ENCODE measurements at regions not wholly inside any gene's neighbourhood (a gene's known extent, or its start where the extent isn't known, plus 50 kb on each side); places are given as distances from the start of the nearest gene placed in this dataset.
"Not testable (repeated sequence)": the region's sequence is repeated elsewhere in the genome, so short reads cannot be mapped to it uniquely, and the experiment has no call there.

DNA sequence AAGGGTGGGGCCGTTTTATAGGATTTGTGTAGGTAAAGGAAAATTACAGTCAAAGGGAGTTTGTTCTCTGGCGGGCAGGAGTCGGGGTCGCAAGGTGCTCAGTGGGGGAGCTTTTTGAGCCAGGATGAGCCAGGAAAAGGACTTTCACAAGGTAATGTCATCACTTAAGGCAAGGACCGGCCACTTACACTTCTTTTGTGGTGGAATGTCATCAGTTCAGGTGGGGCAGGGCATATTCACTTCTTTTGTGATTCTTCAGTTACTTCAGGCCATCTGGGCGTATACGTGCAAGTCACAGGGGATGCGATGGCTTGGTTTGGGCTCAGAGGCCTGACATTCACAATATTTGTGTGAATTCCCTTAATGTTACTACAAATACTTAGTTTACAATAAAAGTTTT, 88.2 kb upstream of the MAP3K7 start:
- not testable (repeated sequence) for DNase-seq

GRCh38 chr6:90674077-90674476, 87.2 kb upstream of the MAP3K7 start:
- DNase-seq: not testable (repeated sequence)

GRCh38 chr6:90669846-90670245, 83.0 kb upstream of the MAP3K7 start:
- no peak for DNase-seq

DNA sequence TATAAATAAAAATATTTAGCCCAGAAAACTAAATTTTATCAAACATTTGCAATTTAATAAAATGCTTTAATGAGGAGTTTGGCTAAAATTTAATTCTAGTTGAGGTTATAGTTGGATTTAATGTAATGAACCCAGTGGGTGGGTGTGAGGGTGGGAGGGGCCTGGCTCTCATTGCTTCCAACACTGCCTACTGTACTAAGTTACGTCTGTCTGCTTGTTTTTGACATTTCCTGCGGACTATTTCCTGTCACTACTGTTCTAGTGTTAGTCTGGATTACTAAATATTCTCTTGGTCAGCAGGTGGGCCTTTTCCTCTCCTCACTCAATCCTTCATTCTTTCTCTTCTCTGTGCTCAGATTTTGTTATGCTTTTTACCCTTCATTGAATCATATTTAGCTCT, 82.5 kb upstream of the MAP3K7 start:
- DNase-seq: no peak

GRCh38 chr6:90668141-90668540, 81.3 kb upstream of the MAP3K7 start:
- no peak for DNase-seq

DNA sequence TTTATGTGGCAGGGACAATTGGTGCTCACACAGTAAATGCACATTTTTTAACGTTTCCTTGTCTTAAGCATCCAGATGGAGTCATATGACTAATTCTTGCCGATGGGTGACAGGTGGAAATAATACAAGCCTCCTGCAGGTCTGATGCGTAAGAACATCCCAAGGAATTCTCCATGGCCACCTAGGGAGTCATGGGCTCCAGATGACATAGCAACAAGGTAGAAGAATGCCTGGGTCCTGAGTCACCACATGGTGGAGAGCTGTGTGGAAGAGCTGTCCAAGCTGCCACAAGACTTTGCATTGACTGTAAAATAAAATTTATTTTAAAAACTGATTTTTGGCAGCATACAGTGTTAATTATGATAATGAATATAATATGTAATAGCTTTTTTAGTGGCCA, 77.0 kb upstream of the MAP3K7 start:
- no peak for DNase-seq

GRCh38 chr6:90663106-90663505, 76.2 kb upstream of the MAP3K7 start:
- DNase-seq: no peak

DNA sequence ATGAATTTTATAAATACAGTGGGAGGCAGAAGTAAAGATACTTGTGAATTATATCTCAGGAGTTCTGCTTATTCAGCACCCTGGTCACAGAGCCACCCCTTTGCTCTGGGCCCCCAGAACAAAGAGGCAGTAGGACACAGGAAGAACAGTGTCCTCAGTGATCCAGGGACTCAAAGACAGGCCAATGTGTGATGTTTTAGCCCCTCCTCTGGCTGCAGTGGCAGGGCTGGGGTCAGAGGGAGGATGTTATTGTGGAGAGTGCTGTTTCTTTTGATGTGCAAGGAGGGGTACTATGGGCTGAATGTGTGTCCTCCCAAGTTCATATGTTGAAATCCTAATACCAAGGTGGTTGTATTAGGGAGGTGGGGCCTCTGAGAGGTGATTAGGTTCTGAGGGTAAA, 74.1 kb upstream of the MAP3K7 start:
- no peak for DNase-seq

- no peak for DNase-seq
Observed at GRCh38 chr6:90658497-90658896, 71.6 kb upstream of the MAP3K7 start.

- no peak for DNase-seq
Observed at GRCh38 chr6:90656325-90656724, 69.5 kb upstream of the MAP3K7 start.

- no peak for DNase-seq
Observed at GRCh38 chr6:90654806-90655205, 67.9 kb upstream of the MAP3K7 start.

DNA sequence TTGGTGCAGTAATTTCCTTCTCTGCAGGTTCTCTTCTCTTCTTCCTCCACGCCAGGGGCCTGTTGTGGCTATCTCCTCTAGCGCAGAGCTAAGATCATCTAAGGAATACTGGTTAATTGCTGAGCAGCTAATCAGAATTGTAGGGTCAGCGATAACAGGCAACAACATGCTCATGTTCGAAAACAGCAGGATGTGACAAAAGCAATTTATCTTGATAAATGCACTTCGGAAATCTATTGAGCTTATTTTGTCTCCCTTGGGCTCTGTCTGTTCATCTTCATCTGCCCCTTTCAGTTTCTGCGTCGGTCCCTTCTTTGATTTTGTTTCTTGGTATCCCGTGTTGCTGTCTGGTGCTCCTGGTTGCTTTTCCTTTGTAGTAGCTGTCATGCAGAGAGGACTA, 67.3 kb upstream of the MAP3K7 start:
- DNase-seq: no peak

DNA sequence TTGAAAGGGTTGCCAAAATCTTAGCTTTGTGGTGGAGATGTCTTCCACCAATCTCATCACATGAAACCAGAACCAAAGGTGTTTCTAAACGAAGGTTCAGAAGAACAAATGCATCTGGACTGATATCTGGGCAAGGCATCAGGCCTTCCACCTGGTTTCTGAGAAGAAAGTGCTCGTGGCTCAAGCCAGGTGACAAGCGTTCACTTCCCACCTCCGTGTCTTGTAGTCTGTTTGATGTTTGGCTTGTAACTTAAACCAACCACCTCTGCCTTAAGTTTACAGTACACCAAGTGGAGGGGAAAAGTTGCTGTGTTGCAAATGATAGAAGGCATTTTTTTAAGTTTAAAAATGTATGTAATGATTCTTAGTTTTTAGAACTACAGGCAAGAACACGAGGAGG, 66.9 kb upstream of the MAP3K7 start:
- no peak for DNase-seq

GRCh38 chr6:90650041-90650940, 63.4 kb upstream of the MAP3K7 start:
- DNase-seq: no peak

DNA sequence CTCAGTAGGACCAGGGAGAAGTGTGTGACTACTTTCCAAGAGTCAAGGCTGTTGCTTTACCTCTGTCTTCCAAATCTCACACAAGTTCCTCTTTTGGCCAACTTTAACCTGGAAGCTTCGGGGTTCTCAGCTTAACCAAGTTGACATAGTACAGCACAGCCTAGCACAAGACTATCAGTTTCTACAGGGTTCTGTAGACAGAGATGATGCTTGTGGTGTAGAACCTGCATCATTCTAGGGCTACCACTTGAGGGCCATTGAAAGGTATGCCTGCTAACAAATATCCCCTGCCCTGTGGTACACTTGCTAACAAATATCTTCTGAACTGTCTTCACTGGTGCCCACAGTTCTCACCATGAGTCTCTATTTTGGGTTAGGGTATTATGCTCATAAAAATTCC, 62.0 kb upstream of the MAP3K7 start:
- no peak for DNase-seq

- DNase-seq: no peak
Observed at GRCh38 chr6:90646940-90647339, 60.1 kb upstream of the MAP3K7 start.

- DNase-seq: no peak
Observed at GRCh38 chr6:90645634-90646033, 58.8 kb upstream of the MAP3K7 start.

DNA sequence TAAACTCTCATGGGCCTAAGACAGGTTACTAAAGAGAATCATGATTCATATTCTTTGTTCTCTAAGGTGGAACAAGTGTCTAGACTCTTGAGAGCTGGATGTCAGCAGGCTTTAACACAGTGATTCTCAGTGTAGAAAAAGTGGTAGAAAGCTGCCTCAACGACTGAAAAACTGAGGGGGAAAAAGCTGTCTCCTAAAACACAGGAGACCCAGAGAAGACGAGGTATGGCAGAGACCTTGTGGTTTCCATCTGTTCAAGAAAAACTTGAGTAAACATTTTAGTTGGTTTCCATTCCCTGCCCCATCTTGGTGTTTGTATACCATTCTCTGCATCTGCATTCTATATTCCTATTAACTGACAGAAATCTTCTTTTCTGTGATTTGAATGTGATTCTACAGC, 57.6 kb upstream of the MAP3K7 start:
- no peak for DNase-seq

GRCh38 chr6:90643381-90643780, 56.5 kb upstream of the MAP3K7 start:
- DNase-seq: no peak

DNA sequence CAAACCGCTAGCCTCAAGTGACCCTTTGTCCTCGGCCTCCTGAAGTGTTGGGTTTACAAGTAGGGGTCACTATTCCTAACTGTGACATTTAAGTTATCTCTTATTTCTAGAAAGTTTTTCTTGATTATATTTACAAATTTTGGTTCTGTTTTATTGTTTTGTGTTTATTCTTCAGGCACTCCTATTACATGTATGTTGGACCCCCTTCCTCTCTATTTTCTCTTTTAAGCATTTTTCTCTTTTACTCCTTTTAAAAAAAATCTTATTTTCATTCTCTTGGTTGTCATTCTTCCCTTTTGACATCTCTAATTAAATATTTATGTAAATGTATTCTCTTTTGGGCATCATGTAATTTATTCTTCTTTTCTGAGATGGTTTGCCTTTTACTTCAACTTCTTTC, 50.4 kb upstream of the MAP3K7 start:
- no peak for DNase-seq

Measured in NCI-H146 (cell line).